ENCODE measurements at regions not wholly inside any gene's neighbourhood (a gene's known extent, or its start where the extent isn't known, plus 50 kb on each side); places are given as distances from the start of the nearest gene placed in this dataset.

- TF ChIP-seq CTCF (conservative IDR thresholded peaks at IDR 0.05; ENCODE audit: low read depth, low read length) (no peak), EZH2 (IDR thresholded peaks at IDR 0.05; ENCODE audit: borderline replicate concordance, low read depth, low read length, poor library complexity, severe bottlenecking) (no peak)
These were observed 368.2 kb downstream of the CCSER2 start for GRCh38 chr10:84696610-84697009.
